ENCODE measurements at regions not wholly inside any gene's neighbourhood (a gene's known extent, or its start where the extent isn't known, plus 50 kb on each side); places are given as distances from the start of the nearest gene placed in this dataset.
"Not testable (repeated sequence)": the region's sequence is repeated elsewhere in the genome, so short reads cannot be mapped to it uniquely, and the experiment has no call there.

DNA sequence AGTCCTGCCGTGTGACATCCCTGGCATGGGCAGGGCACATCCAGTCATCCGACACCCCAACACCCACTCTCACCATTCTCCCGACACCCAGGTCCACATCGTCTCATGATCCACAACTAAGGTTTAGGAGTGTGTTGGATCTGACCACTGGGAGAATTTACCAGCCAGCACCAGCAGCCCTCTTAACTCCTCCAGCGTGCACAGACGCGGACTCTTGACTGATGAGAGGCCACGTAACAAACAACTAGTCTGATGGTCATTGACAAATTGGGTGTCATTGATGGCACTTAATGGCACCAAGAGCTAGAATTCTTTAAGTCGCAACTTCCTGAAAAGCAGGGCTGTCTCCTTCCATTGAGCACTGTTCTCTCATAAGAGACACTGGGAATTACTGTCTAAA is 203.0 kb upstream of the SFSWAP start:
- Histone ChIP-seq H3K27ac (ENCODE audit: low read depth in 1 of 3, low read length in 2 of 3) (no peak overlapping the region), H3K27me3 (ENCODE audit: control insufficient read depth in 3 of 3, insufficient read depth in 3 of 3, low read length in 3 of 3) (peaks cover 0 to 5% (median 0%) of the 10 kb centered on the region in 3 donors), H3K4me3 (ENCODE audit: low read depth in 1 of 3, low read length in 3 of 3) (no peak overlapping the region), H3K36me3 (ENCODE audit: control insufficient read depth in 3 of 3, insufficient read depth in 2 of 3, low read depth in 1 of 3, low read length in 3 of 3) (no peaks in the 10 kb centered on the region), H3K4me1 (ENCODE audit: control insufficient read depth in 3 of 3, insufficient read depth in 2 of 3, low read depth in 1 of 3, low read length in 2 of 3) (no peaks in the 10 kb centered on the region), H3K9me3 (ENCODE audit: control insufficient read depth in 2 of 2, insufficient read depth in 1 of 2, low read depth in 1 of 2, low read length in 1 of 2) (peaks cover 0 to 4% of the 10 kb centered on the region in 2 donors)
- 81 to 83% (median 82%) methylated on average over 9 of the region's 9 CpGs for WGBS, 3 donors
- FAIRE-seq (no peak), DNase-seq (no peak)

DNA sequence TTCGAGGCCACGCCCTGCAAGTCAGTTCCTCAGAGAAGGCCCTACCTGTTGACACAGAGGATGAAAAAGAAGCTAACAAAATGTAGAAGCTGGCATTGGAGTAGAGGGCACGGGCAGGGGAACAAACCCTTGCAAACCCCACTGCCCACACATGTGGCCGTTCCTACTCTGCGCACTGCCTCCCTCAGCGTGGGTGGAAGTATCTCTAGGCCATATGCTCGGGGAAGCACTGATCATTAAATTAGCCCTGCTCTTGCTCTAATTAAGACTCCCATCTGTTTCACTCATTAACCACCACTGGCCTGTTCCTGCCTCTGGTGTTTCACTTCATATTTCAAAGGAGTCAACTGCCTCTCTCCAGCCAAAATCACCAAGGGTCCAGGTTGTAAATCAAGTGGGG is 201.2 kb upstream of the SFSWAP start:
- FAIRE-seq (no peak), DNase-seq (no peak)
- no peak overlapping the region for H3K4me3 ChIP-seq (ENCODE audit: low read depth in 1 of 3, low read length in 3 of 3)
- H3K27ac ChIP-seq (ENCODE audit: low read depth in 1 of 3, low read length in 2 of 3) = no peak overlapping the region
- H3K9me3 ChIP-seq (ENCODE audit: control insufficient read depth in 2 of 2, insufficient read depth in 1 of 2, low read depth in 1 of 2, low read length in 1 of 2) = peaks cover 0 to 6% of the 10 kb centered on the region in 2 donors
- H3K4me1 ChIP-seq (ENCODE audit: control insufficient read depth in 3 of 3, insufficient read depth in 2 of 3, low read depth in 1 of 3, low read length in 2 of 3) = no peaks in the 10 kb centered on the region
- H3K27me3 ChIP-seq (ENCODE audit: control insufficient read depth in 3 of 3, insufficient read depth in 3 of 3, low read length in 3 of 3) = peaks cover 0 to 5% (median 0%) of the 10 kb centered on the region in 3 donors
- H3K36me3 ChIP-seq (ENCODE audit: control insufficient read depth in 3 of 3, insufficient read depth in 2 of 3, low read depth in 1 of 3, low read length in 3 of 3) = no peaks in the 10 kb centered on the region
- 75 to 82% (median 76%) methylated on average over 7 of the region's 7 CpGs for WGBS, 3 donors

DNA sequence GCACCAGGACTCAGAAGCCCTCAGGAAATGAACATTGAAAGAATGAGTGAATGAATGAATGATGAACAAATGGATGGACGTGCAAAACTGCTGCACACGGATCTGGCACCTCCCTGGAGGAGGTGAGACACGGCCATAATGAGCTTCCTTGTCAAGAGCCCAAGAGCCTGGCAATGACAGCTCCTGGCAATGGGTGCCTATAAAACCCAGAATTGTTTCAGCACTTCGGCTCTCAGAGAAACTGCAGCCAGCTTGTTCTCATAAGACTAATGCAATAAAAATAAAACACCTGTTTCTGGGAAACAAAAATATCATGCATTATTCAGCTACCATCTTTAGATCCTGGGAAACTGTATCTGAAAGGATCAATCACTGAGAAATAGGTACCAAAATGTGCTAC is 200.5 kb upstream of the SFSWAP start:
- Histone ChIP-seq H3K9me3 (ENCODE audit: control insufficient read depth in 2 of 2, insufficient read depth in 1 of 2, low read depth in 1 of 2, low read length in 1 of 2) (peaks cover 0 to 7% of the 10 kb centered on the region in 2 donors), H3K36me3 (ENCODE audit: control insufficient read depth in 3 of 3, insufficient read depth in 2 of 3, low read depth in 1 of 3, low read length in 3 of 3) (no peaks in the 10 kb centered on the region), H3K4me3 (ENCODE audit: low read depth in 1 of 3, low read length in 3 of 3) (no peak overlapping the region), H3K27ac (ENCODE audit: low read depth in 1 of 3, low read length in 2 of 3) (no peak overlapping the region), H3K27me3 (ENCODE audit: control insufficient read depth in 3 of 3, insufficient read depth in 3 of 3, low read length in 3 of 3) (peaks cover 0 to 5% (median 0%) of the 10 kb centered on the region in 3 donors), H3K4me1 (ENCODE audit: control insufficient read depth in 3 of 3, insufficient read depth in 2 of 3, low read depth in 1 of 3, low read length in 2 of 3) (no peaks in the 10 kb centered on the region)
- DNase-seq = no peak
- WGBS, 3 donors = 30 to 68% (median 33%) methylated on average over 4 of the region's 4 CpGs
- FAIRE-seq = no peak

DNA sequence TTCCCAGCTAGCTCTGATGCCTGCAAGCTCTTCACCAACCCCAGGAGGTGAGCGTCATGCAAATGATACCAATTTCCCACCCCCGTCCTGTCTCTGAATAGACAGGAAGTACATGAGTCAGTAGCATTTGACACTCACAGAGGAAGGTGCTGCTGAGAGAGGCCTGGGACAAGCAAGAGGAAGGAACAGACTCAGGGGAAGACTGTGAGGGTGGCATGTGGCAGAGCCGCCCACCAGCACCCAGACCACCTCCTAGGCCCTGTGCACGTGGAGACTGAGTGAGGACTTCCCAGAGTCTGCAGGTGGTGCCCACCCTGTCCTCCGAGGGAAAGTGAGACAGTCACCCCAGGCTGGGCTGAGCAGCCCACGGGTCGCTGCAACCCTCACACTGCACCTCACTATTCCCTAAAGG is 199.5 kb upstream of the SFSWAP start:
- Histone ChIP-seq H3K4me3 (ENCODE audit: low read depth in 1 of 3, low read length in 3 of 3) (no peak overlapping the region), H3K9me3 (ENCODE audit: control insufficient read depth in 2 of 2, insufficient read depth in 1 of 2, low read depth in 1 of 2, low read length in 1 of 2) (peaks cover 0 to 6% of the 10 kb centered on the region in 2 donors), H3K27me3 (ENCODE audit: control insufficient read depth in 3 of 3, insufficient read depth in 3 of 3, low read length in 3 of 3) (no peaks in the 10 kb centered on the region), H3K27ac (ENCODE audit: low read depth in 1 of 3, low read length in 2 of 3) (no peak overlapping the region), H3K4me1 (ENCODE audit: control insufficient read depth in 3 of 3, insufficient read depth in 2 of 3, low read depth in 1 of 3, low read length in 2 of 3) (no peaks in the 10 kb centered on the region), H3K36me3 (ENCODE audit: control insufficient read depth in 3 of 3, insufficient read depth in 2 of 3, low read depth in 1 of 3, low read length in 3 of 3) (no peaks in the 10 kb centered on the region)
- WGBS, 3 donors = 48 to 72% (median 72%) methylated on average over 7 of the region's 7 CpGs
- FAIRE-seq (no peak), DNase-seq (peak in 1 of 2 donors; percentile 7)

DNA sequence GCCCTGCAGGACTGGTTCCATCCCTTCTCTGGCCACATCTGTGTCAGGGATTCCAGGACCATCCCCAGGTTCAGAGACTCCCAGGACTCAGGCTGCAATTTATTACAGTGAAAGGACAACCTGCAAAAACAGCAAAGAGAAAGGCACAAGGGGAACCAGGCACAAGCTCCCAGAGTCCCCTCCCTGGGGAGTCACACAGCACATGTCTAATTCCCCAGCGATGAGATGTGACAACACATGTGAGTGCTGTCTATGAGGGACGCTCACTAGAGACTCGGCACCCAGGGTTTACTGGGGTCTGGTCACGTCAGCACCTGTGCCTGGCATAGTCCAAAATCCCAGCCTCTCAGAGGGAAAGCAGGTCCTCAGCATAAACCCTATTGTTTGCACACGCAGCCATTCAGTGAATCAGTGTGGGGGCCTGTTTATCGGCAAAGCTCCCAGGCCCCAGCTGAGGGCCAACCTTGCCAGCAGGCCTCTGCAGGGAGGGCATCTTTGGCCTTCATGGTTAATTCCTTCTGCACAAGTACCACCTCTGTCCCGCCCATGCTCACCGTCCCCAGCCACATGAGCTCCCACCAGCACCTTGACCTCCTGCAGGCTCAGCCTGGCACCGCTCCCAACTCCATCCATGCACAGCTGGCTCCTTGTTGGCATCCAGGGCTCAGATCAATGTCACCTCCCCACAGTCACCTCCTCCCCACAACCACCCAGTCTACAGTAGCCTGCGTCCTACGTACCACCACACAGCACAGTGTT is 198.9 kb upstream of the SFSWAP start:
- no peaks in the 10 kb centered on the region for H3K27me3 ChIP-seq (ENCODE audit: control insufficient read depth in 3 of 3, insufficient read depth in 3 of 3, low read length in 3 of 3)
- no peaks in the 10 kb centered on the region for H3K36me3 ChIP-seq (ENCODE audit: control insufficient read depth in 3 of 3, insufficient read depth in 2 of 3, low read depth in 1 of 3, low read length in 3 of 3)
- no peak overlapping the region for H3K27ac ChIP-seq (ENCODE audit: low read depth in 1 of 3, low read length in 2 of 3)
- H3K4me3 ChIP-seq (ENCODE audit: low read depth in 1 of 3, low read length in 3 of 3) = no peak overlapping the region
- FAIRE-seq (no peak), DNase-seq (no peak)
- 73 to 81% (median 81%) methylated on average over 11 of the region's 11 CpGs for WGBS, 3 donors
- no peaks in the 10 kb centered on the region for H3K4me1 ChIP-seq (ENCODE audit: control insufficient read depth in 3 of 3, insufficient read depth in 2 of 3, low read depth in 1 of 3, low read length in 2 of 3)
- peaks cover 0 to 3% of the 10 kb centered on the region in 2 donors for H3K9me3 ChIP-seq (ENCODE audit: control insufficient read depth in 2 of 2, insufficient read depth in 1 of 2, low read depth in 1 of 2, low read length in 1 of 2)

DNA sequence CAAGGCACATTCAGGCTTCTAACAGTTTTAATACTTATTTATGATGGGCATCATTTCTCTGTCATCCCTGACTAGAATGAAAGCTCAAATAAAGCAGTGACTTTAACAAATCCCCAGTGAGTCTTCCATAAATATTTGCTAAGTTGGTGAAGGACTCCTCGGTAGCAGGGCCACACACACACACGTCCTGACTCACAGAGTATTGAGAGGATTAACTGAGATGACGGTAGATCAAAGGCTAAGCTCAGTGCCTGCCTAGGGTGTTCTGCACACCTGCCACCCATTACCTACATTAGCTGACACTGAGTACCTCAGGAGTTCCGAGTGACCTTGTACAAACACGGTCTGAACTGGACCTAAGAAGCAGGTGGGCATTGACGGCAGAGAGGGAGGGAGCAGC is 197.3 kb upstream of the SFSWAP start:
- Histone ChIP-seq H3K9me3 (ENCODE audit: control insufficient read depth in 2 of 2, insufficient read depth in 1 of 2, low read depth in 1 of 2, low read length in 1 of 2) (peaks cover 0 to 8% of the 10 kb centered on the region in 2 donors), H3K4me3 (ENCODE audit: low read depth in 1 of 3, low read length in 3 of 3) (no peak overlapping the region), H3K27ac (ENCODE audit: low read depth in 1 of 3, low read length in 2 of 3) (no peak overlapping the region), H3K27me3 (ENCODE audit: control insufficient read depth in 3 of 3, insufficient read depth in 3 of 3, low read length in 3 of 3) (no peaks in the 10 kb centered on the region), H3K36me3 (ENCODE audit: control insufficient read depth in 3 of 3, insufficient read depth in 2 of 3, low read depth in 1 of 3, low read length in 3 of 3) (no peaks in the 10 kb centered on the region), H3K4me1 (ENCODE audit: control insufficient read depth in 3 of 3, insufficient read depth in 2 of 3, low read depth in 1 of 3, low read length in 2 of 3) (no peaks in the 10 kb centered on the region)
- no peak for DNase-seq
- no peak for FAIRE-seq
- WGBS, 3 donors = 4 to 39% (median 19%) methylated on average over 6 of the region's 6 CpGs

DNA sequence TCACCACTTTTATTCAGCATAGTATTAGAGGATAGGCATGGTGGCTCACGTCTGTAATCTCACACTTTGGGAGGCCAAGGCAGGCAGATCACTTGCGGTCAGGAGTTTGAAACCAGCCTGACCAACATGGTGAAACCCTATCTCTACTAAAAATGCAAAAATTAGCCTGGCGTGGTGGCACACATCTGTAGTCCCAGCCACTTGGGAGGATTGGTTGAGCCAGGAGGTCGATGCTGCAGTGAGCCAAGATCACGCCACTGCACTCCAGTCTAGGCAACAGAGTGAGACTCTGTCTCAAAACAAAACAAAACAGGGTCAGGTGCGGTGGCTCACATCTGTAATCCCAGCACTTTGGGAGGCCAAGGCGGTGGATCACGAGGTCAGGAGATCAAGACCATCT is 190.3 kb upstream of the SFSWAP start:
- DNase-seq; H3K36me3 ChIP-seq (ENCODE audit: control insufficient read depth in 3 of 3, insufficient read depth in 2 of 3, low read depth in 1 of 3, low read length in 3 of 3); H3K27ac ChIP-seq (ENCODE audit: low read depth in 1 of 3, low read length in 2 of 3); H3K4me3 ChIP-seq (ENCODE audit: low read depth in 1 of 3, low read length in 3 of 3); H3K27me3 ChIP-seq (ENCODE audit: control insufficient read depth in 3 of 3, insufficient read depth in 3 of 3, low read length in 3 of 3); H3K9me3 ChIP-seq (ENCODE audit: control insufficient read depth in 2 of 2, insufficient read depth in 1 of 2, low read depth in 1 of 2, low read length in 1 of 2); H3K4me1 ChIP-seq (ENCODE audit: control insufficient read depth in 3 of 3, insufficient read depth in 2 of 3, low read depth in 1 of 3, low read length in 2 of 3); FAIRE-seq: not testable (repeated sequence)
- WGBS, 3 donors = 74 to 85% (median 80%) methylated on average over 8 of the region's 8 CpGs

DNA sequence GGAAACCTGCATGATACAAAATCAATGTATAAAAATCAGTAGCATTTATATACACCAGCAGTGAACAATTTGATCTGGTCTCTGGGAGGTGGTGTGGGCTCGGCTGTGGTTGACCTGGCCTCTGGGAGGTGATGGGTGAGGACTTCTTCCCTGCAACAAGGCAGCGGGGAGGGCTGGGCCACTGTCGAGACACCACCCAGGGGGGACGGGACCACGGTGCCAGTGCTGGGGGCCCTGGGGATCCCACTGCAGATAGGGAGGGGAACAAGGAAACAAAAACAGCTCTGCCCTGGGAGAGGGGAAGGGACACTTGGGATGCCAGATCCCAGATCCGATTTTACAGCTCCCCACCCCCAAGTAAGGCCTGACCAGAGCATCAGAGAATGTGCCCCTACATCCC is 189.6 kb upstream of the SFSWAP start:
- Histone ChIP-seq H3K4me1 (ENCODE audit: control insufficient read depth in 3 of 3, insufficient read depth in 2 of 3, low read depth in 1 of 3, low read length in 2 of 3) (no peaks in the 10 kb centered on the region), H3K4me3 (ENCODE audit: low read depth in 1 of 3, low read length in 3 of 3) (no peak overlapping the region), H3K36me3 (ENCODE audit: control insufficient read depth in 3 of 3, insufficient read depth in 2 of 3, low read depth in 1 of 3, low read length in 3 of 3) (no peaks in the 10 kb centered on the region), H3K27ac (ENCODE audit: low read depth in 1 of 3, low read length in 2 of 3) (no peak overlapping the region), H3K9me3 (ENCODE audit: control insufficient read depth in 2 of 2, insufficient read depth in 1 of 2, low read depth in 1 of 2, low read length in 1 of 2) (peaks cover 0 to 5% of the 10 kb centered on the region in 2 donors), H3K27me3 (ENCODE audit: control insufficient read depth in 3 of 3, insufficient read depth in 3 of 3, low read length in 3 of 3) (no peaks in the 10 kb centered on the region)
- FAIRE-seq (no peak), DNase-seq (no peak)
- 79 to 81% (median 81%) methylated on average over 6 of the region's 6 CpGs for WGBS, 3 donors
